Ectodermal cell (in vitro differentiated cells): ENCODE measurements at regions not wholly inside any gene's neighbourhood (a gene's known extent, or its start where the extent isn't known, plus 50 kb on each side); places are given as distances from the start of the nearest gene placed in this dataset.
"Not testable (repeated sequence)": the region's sequence is repeated elsewhere in the genome, so short reads cannot be mapped to it uniquely, and the experiment has no call there.

Experiments
- H3K27ac ChIP-seq: 2 replicates; pipeline ENCODE4 v1.7.0; 2013; ENCODE audit warnings: mild to moderate bottlenecking, low read depth, low read length; ENCODE audit not compliant: insufficient read depth, poor library complexity, severe bottlenecking
- H3K27me3 ChIP-seq: 2 replicates; pipeline ENCODE4 v1.7.0; 2013; ENCODE audit warnings: mild to moderate bottlenecking, low read length; ENCODE audit not compliant: insufficient read depth, control insufficient read depth, poor library complexity, severe bottlenecking
- H3K36me3 ChIP-seq: one replicate; pipeline ENCODE4 v1.7.0; 2013; ENCODE audit warnings: low read length; ENCODE audit not compliant: control insufficient read depth, insufficient read depth
- H3K4me1 ChIP-seq: one replicate; pipeline ENCODE4 v1.7.0; 2013; ENCODE audit warnings: low read length; ENCODE audit not compliant: control insufficient read depth, insufficient read depth
- H3K4me3 ChIP-seq: 2 replicates; pipeline ENCODE4 v1.7.0; 2013; ENCODE audit warnings: low read depth, low read length, control low read depth; ENCODE audit not compliant: insufficient read depth
- H3K9me3 ChIP-seq: 2 replicates; pipeline ENCODE4 v1.7.0; 2013; ENCODE audit warnings: mild to moderate bottlenecking, low read length, moderate library complexity; ENCODE audit not compliant: control insufficient read depth
- WGBS, 2 experiments: methylation state at CpG; one replicate each; pipeline ENCODE4 v1.1.7; 2013; ENCODE audit warnings: missing lambda C conversion rate in 2 of 2; 5-methylcytosine and 5-hydroxymethylcytosine counted together

DNA sequence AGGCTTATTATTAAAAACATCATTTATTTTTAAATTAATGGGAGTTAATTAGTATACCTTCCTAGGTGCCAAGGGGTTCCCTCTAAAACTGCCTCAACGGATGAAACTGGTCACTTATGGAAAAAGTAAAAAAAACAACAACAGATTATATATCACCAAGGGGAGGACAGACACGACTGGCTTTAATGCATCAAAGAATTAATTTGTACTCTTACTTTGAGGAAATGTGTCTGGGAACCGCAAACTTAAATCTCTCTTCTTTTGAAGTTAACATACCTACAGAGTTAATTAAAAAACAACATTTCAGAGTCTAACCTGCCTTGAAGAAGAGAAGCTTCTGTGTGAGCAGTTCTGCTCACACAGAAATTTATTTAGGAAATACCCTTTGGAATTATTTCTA lies 354.6 kb downstream of the LRRC70 start:
- WGBS, 2 experiments = 100% methylated on average over 2 of the region's 3 CpGs; no CpG with 5 or more reads in 1 of the 2 experiments
- H3K9me3 ChIP-seq = no peaks in the 10 kb centered on the region
- H3K27me3 ChIP-seq = no peaks in the 10 kb centered on the region
- no peaks in the 10 kb centered on the region for H3K4me1 ChIP-seq
- no peak overlapping the region for H3K27ac ChIP-seq
- H3K4me3 ChIP-seq = no peak overlapping the region
- H3K36me3 ChIP-seq = no peaks in the 10 kb centered on the region

GRCh38 chr5:62931153-62931950 lies 352.7 kb downstream of the LRRC70 start:
- no peak overlapping the region for H3K4me3 ChIP-seq
- no peaks in the 10 kb centered on the region for H3K27me3 ChIP-seq
- no peaks in the 10 kb centered on the region for H3K9me3 ChIP-seq
- no peaks in the 10 kb centered on the region for H3K4me1 ChIP-seq
- no peak overlapping the region for H3K27ac ChIP-seq
- 82 to 100% methylated on average over 1 to 3 of the region's 3 CpGs for WGBS, 2 experiments
- H3K36me3 ChIP-seq = no peaks in the 10 kb centered on the region

DNA sequence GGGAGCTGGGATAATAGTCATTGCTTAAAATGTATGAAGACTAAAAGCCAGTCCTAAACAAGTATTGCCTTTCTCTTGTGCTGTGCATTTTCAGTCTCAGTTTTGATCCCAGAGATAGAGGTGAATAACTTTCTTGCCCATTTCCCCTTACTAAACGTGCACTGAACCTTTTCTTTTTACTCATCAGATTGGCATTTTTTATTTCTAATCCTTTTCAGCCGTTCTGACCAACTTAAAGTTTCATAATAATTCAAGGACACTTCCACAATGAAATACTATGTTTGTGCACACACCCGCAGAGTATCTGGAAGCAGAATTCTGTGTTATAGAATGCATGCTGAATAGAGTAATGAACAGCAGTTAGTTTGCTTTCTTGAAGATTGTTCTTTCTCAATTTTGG lies 343.6 kb downstream of the LRRC70 start:
- 79 to 95% methylated on average over 3 of the region's 3 CpGs for WGBS, 2 experiments
- no peaks in the 10 kb centered on the region for H3K36me3 ChIP-seq
- H3K9me3 ChIP-seq = no peaks in the 10 kb centered on the region
- H3K27ac ChIP-seq = no peak overlapping the region
- no peaks in the 10 kb centered on the region for H3K4me1 ChIP-seq
- no peak overlapping the region for H3K4me3 ChIP-seq
- H3K27me3 ChIP-seq = no peaks in the 10 kb centered on the region

- Histone ChIP-seq H3K27ac (no peak overlapping the region), H3K27me3 (no peaks in the 10 kb centered on the region), H3K4me3 (no peak overlapping the region), H3K4me1 (no peaks in the 10 kb centered on the region), H3K9me3 (no peaks in the 10 kb centered on the region), H3K36me3 (no peaks in the 10 kb centered on the region)
- 77 to 100% methylated on average over 1 of the region's 1 CpG for WGBS, 2 experiments
Measured at GRCh38 chr5:62920856-62921255, 342.2 kb downstream of the LRRC70 start.

DNA sequence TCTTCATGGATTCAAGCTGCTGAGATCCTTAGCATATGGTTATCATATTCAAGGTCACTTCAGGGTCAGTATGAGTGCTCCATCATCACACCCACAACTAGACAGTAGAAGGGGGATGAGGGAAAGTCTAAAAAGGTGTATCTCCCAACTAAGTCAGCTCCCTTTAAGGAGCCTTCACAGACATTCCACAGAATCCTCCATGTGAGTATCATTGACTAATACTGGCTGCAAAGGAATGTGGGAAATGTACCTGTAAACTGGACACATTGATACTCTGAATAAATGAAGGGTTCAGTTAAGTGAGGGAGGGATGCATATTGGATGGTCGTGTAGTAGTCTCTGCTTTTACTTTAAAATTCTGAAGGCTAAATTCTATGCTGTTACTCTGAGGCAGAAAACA lies 330.7 kb downstream of the LRRC70 start:
- H3K4me3 ChIP-seq = no peak overlapping the region
- 79 to 81% methylated on average over 1 of the region's 1 CpG for WGBS, 2 experiments

DNA sequence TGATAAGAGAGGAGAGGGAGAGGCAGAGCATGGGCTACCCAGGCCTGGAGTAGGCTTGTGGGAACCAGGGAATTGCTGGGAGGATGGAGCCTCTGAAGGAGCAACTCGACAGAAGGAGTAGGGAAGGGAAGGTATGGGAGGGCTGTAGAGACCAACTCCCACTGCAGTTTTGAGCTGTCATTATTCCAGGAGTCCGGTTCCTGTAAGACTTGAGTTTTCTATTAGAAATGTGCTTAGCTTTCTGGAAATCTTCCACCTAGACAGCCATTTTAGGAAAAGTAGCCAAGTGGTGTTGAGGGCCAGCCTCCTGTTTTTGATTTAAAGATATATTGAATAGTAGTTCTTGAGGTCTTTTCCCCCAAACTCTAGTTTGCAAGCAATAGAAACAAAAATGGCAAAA lies 323.5 kb downstream of the LRRC70 start:
- 93 to 95% methylated on average over 2 of the region's 2 CpGs for WGBS, 2 experiments

More for the DNA sequence above, 330.7 kb downstream of the LRRC70 start:
- H3K4me1 ChIP-seq = no peaks in the 10 kb centered on the region
- no peak overlapping the region for H3K27ac ChIP-seq
- no peaks in the 10 kb centered on the region for H3K27me3 ChIP-seq
- H3K36me3 ChIP-seq = no peaks in the 10 kb centered on the region
- no peaks in the 10 kb centered on the region for H3K9me3 ChIP-seq

DNA sequence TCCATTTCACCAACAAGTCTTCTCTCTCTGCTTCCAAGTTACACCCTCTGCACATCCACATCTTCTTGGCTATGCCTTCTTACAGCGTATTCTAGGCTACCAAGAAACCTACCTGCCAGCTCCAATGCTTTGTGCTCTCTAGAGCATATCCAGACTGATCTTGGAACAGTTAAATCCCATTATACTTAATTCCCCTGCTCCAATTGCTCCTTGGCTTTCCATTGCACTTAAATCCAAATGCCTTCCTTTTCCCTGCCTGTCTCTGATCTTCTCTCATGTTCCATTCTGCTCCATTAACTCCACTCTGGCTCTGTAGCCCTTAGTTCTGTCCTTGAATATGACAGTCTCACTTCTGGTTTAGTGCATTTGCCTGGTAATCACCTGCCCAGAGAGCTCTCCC lies 322.4 kb downstream of the LRRC70 start:
- Histone ChIP-seq H3K36me3 (no peaks in the 10 kb centered on the region), H3K9me3 (no peaks in the 10 kb centered on the region), H3K4me1 (no peaks in the 10 kb centered on the region), H3K27ac (no peak overlapping the region), H3K27me3 (no peaks in the 10 kb centered on the region), H3K4me3 (no peak overlapping the region)
- 90% methylated on average over 1 of the region's 1 CpG for WGBS, 2 experiments

More for the DNA sequence above, 323.5 kb downstream of the LRRC70 start:
- Histone ChIP-seq H3K4me1 (no peaks in the 10 kb centered on the region), H3K27me3 (no peaks in the 10 kb centered on the region), H3K27ac (no peak overlapping the region), H3K36me3 (no peaks in the 10 kb centered on the region), H3K4me3 (no peak overlapping the region), H3K9me3 (no peaks in the 10 kb centered on the region)

DNA sequence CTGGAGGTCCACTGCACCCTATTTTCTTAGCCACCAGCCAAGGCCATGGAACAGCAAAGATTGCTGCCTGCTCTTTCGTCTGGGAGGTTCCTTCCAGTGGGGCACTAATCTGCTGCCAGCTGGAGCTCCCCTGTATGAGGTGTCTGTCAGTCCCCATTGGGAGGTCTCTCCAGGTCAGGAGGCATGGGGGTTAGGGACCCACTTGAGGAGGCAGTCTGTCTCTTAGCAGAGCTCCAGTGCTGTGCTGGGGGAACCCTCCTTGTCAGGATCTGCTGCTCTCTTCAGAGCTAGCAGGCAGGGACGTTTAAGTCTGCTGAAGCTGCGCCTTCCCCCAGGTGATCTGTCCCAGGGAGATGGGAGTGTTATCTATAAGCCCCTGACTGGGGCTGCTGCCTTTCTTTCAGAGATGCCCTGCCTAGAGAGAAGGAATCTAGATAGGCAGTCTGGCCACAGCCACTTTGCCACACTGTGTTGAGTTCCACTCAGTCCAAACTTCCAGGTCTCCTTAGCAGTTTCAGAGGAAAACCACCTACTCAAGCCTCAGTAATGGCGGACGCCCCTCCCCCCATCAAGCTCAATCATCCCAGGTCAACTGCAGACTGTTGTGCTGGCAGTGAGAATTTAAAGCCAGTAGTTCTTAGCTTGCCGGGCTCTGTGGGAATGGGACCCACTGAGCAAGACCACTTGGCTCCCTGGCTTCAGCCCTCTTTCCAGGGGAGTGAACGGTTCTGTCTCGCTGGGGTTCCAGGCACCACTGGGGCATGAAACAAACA lies 317.7 kb downstream of the LRRC70 start:
- Histone ChIP-seq H3K4me1 (no peaks in the 10 kb centered on the region), H3K27ac (no peak overlapping the region), H3K4me3 (no peak overlapping the region), H3K36me3 (no peaks in the 10 kb centered on the region), H3K27me3 (no peaks in the 10 kb centered on the region), H3K9me3 (no peaks in the 10 kb centered on the region)
- 86 to 89% methylated on average over 8 of the region's 8 CpGs for WGBS, 2 experiments

- Histone ChIP-seq H3K27me3 (no peaks in the 10 kb centered on the region), H3K36me3 (no peaks in the 10 kb centered on the region), H3K27ac (no peak overlapping the region), H3K4me3 (no peak overlapping the region), H3K9me3 (no peaks in the 10 kb centered on the region), H3K4me1 (no peaks in the 10 kb centered on the region)
- WGBS, 2 experiments = 76 to 81% methylated on average over 4 to 5 of the region's 5 CpGs
Measured at GRCh38 chr5:62886603-62887315, 308.1 kb downstream of the LRRC70 start.

- H3K4me3 ChIP-seq, H3K27me3 ChIP-seq, H3K4me1 ChIP-seq, H3K27ac ChIP-seq, H3K36me3 ChIP-seq, H3K9me3 ChIP-seq: not testable (repeated sequence)
- 90 to 91% methylated on average over 5 of the region's 5 CpGs for WGBS, 2 experiments
Measured at GRCh38 chr5:62837330-62837729, 258.7 kb downstream of the LRRC70 start.
